ENCODE measurements at regions not wholly inside any gene's neighbourhood (a gene's known extent, or its start where the extent isn't known, plus 50 kb on each side); places are given as distances from the start of the nearest gene placed in this dataset.

GRCh38 chr13:103517066-103517767 lies 451.0 kb upstream of the SLC10A2 start:
- TF ChIP-seq POLR2AphosphoS5 (IDR thresholded peaks at IDR 0.05; ENCODE audit: low read depth, low read length) (no peak), POLR2A (IDR thresholded peaks at IDR 0.05; ENCODE audit: low read depth, low read length) (no peak)

Data from GM12891 (cell line).